ENCODE measurements at regions not wholly inside any gene's neighbourhood (a gene's known extent, or its start where the extent isn't known, plus 50 kb on each side); places are given as distances from the start of the nearest gene placed in this dataset.

DNA sequence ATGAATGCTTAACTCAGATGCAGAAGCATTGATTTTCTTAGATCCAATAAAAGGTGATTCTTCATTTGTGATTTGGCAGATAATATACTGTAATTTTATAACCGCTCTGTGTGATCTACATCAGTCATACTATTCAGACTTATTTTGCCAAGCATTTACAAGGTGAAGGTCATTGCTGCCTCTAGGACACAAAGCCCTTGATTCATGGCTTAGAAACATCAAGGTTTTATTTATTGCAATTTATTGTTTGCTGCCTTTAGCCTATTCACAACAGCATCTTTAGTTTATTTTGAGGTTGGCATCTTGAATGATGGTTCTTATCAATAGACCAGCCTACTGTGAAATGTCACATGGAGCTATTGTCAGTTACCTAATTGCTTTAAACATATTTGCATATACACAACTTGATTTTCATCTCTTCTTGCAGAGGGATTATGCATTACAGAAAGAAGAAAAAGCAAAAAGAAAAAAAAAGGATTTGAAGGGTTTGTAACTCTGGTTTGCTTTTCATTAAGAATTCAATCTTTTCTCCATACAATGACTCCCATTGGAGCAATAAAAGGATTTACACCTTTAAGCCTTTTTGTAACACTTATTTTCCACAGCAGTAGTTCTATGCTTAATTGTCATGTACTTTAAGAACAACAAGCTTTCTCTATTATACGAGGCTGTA is 1371.6 kb upstream of the CELF2 start:
- DNase-seq (ENCODE audit: low spot score) = no peak

DNA sequence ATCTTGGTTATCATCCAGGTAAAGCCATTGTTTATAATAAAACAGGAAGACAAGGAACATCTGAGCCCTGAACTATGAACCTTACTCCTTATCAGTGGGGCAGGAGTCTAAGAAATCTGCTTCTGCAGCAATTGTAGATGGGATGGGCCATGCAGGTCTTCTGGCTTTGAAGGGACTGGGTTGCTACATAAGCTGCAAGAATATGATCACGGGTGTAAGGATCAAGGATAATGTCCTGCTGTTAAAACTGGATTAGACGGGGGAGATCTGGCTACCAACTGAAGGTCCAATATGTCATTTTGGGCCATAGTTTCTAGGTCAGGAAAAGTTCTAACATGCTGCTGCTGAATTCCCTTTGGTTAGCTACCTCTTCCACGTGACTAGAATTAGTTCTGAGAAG is 1363.4 kb upstream of the CELF2 start:
- DNase-seq (ENCODE audit: low spot score) = no peak

DNA sequence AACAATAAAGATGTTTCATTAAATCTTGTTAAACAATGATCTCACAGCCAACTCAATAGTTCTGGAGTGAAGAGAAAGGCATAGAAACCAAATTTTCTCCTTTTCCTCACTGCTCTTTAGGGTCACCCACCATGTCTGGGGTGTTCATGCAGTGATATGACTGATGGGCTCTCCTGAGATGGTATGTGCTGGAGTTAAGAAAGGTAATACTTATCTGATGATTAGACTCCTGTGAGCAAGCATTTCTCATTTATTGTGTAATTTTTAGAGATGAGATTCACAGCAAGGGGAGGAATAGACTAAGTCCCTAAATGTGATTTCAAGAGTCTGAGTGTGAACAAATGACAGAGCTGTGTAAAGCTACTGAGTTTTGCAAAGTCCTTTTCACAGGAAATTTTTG is 1361.3 kb upstream of the CELF2 start:
- no peak for DNase-seq (ENCODE audit: low spot score)

DNA sequence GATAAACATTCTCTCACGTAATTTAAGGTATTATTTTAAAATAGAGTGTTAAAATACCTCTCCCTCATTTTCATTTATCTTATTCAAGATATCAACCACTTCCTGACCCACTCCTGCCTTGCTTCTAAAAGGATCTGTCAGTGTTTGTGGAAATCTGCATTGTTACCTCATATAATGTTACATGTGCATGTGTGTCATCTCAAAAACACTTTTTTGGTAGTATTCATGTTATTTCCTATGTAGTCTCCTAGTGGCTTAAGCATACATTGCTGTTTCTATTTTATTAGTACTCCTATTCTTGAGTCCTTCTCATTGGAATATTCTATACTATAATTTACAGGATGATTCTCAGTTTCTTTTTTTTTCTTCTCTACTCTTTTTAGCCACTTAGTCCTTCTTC is 1360.7 kb upstream of the CELF2 start:
- DNase-seq (ENCODE audit: low spot score) = no peak

DNA sequence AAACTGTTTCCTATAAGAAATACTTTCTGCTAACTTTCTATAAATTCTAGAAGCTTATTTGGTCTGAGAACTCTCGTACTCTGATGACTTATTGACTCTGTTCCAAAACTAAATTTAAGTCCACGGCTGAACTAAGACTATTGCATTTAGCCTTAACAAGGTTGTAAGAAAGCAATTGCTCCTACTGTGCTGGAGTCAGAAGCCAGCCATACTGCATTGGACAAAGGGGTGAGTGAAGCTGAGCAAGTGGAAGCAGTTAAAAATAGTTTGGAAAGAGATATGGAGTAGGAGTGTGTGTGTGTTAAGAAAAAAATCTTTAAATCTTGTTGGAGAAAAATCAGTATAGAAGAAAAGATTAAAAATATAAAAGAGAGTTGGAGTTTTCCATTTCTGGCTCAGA is 1360.1 kb upstream of the CELF2 start:
- DNase-seq (ENCODE audit: low spot score) = no peak

DNA sequence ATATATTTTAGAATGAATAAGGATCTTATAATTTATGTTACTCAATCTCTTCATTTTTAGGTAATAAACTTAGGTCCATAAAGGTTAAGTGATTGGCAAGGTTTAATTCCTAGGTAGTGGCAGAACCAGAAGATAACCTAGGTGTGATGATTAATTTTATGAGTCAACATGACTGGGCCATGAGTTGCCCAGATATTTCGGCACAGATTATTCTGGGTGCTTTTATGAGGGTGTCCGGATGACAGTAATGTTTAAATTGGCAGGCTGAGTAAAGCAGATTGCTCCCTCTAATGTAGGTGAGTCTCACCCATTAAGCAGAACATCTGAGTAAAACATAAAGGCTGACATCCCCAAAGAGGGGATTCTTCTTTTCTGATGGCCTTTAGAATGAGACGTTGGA is 1349.3 kb upstream of the CELF2 start:
- no peak for DNase-seq (ENCODE audit: low spot score)

DNA sequence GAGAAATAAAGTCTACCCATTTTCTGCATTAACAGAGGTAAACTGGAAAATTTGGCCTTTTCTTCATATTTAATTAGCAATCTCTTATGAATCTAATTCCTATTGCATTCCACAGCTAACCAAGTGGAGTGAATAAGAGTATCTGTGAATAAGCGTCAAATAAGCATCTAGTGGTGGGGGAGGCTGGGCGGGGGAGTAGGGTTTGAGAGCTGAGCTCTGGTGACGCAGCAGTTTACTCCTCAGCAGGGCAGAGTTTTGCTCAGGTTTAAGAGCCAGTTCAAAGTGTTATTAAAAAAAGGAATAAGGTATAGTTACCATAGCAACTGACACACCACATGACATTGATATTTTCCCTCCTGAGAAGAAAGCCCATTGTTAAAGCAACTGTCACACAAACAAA is 1346.8 kb upstream of the CELF2 start:
- no peak for DNase-seq (ENCODE audit: low spot score)

DNA sequence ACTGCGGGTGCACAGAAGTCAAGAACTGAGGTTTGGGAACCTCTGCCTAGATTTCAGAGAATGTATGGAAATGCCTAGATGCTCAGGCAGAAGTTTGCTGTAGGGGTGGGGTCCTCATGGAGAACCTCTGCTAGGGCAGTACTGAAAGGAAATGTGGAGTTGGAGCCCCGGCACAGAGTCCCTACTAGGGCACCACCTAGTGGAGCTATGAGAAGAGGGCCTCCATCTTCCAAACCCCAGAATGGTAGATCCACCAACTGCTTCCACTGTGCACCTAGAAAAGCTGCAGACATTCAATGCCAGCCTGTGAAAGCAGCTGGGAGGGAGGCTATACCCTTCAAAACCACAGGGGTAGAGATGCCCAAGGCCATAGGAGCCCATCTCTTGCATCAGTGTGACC is 1336.0 kb upstream of the CELF2 start:
- no peak for DNase-seq (ENCODE audit: low spot score)

DNA sequence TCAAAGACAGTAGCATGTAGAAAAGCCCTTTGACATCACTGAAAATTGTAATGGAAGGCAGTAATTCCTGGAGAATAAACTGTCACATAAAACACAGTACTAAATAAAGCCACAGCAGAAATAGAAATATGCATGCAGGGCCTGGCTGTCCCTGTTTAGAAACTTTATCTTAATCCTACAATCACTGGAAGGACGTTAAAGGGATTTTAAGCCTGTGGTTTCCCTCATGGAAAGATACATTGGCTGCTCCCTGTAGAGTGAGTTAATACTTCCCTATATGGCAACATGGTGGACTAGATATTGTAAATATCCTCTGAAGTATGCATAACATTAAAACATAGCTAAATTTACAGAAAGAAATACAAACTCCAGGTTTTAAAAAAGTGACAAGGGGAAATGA is 1334.9 kb upstream of the CELF2 start:
- DNase-seq (ENCODE audit: low spot score) = no peak

DNA sequence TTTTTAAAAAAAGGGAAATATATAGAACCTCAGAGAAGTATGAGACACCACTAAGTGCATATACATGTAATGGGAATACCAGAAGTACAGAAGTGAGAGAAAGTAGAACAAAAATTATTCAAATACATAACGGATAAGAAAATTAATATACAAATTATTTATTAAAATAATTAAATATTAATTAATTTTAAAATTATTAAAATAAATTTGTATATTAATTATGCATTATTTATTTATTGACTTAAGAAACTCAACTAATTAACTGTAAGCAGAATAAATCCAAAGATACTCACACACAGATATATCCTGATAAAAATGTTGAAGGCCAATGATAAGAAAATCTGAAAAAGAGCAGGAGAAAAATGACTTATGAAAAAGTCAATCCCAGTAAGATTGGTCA is 1333.5 kb upstream of the CELF2 start:
- DNase-seq (ENCODE audit: low spot score) = no peak

DNA sequence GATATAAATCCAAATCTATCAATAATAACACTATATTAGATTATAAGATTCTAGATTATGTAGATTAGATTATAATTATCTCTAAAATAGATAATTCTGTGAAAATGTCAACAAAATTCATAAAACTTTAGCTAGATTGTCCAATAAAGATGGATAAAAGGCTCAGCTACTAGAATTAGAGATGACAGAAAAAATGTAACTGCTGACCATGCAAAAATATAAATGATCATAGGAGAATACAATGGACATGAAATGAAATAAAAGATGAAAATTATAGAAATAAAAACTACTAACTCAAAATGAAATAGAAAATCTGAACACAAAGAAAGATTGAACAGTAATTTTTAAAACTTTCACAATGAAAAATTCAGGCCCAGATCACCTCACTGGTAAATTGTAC is 1332.1 kb upstream of the CELF2 start:
- no peak for DNase-seq (ENCODE audit: low spot score)

DNA sequence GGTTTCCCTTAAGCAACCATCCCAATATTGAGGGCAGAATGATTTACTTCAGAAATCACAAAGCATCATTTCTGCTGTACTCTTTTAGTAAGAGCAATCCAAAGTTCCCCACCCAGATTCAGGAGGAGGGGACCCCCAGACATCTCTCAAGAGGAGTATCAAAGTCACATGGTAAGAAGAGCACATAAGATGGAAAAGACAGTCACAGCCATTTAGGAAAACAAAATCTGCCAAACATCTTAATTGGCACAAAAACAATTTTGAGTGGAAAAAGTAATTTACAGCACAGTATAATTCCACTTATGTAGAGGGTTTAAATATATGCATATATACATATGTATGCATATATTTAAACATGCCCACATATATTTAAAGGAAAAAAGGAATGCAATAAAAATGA is 1329.0 kb upstream of the CELF2 start:
- DNase-seq (ENCODE audit: low spot score) = no peak

DNA sequence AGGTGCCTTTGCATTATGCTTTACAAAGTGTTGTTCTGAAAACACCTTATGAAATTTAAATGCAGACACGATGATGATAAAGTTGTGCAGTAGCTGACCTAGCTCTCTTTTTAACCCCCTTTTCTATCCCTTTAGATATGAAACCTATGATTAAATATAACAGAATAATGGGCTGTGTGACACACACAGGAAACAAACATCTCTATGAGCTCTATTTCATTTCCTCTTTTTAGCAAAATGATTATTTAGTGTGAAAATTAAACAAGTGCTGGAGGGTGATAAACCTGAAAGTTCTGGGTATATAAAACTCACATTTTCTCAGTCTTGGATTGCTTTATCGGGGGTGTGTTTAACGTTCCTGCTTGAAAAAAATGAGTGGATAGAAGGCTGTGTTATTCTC is 1310.5 kb upstream of the CELF2 start:
- no peak for DNase-seq (ENCODE audit: low spot score)

DNA sequence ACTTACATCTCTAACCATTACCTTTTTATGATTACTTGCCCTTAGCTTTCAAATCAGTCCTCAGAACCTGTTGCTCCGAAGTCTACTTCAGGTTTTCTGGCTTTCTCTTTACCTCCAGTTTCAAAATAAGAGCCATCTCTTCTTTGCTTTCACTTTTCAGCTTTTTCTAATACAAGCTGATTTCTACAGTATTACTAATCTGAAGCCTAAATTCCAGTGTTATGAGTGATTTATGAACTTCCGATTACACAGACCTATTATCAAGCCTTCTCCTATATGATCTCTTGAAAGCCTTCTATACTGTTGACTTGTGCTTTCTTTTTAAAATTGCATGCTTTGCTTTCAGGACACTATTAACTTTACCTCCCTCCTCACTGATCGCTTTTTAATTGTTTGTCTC is 1307.8 kb upstream of the CELF2 start:
- no peak for DNase-seq (ENCODE audit: low spot score)

DNA sequence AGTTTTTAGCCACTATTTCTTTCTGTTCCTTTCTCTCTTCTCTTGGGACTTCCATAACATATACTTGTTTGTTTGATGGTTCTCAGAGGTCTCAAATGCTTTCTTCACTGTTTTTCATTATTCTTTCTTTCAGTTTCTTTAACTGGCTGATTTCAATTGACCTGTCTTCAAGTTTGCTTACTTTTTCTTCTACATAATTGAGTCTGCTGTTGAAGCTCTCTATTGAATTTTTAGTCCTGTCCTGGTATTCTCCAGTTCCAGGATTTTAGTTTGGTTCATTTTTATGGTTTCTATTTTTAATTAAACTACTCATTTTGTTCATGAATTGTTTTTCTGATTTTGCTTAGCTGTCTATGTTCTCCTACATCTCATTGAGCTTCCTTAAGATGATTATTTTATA is 1305.3 kb upstream of the CELF2 start:
- no peak for DNase-seq (ENCODE audit: low spot score)

DNA sequence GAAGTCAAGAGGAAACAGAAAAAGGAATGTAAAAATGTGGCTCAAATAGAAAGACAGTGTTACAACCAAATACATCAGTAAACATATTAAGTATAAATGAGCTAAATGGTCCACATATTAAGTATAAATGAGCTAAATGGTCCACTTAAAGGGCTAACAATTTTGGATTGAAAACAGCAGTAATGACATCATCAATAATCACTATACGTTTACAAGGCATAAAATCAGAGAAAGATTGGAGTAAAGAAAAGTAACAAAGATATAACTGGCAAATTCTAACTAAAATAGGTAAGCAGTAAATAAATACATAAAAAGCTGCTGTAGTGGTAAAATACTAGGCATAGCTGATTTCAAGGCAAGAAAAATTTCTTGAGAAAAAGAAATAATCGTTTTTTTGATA is 1298.4 kb upstream of the CELF2 start:
- no peak for DNase-seq (ENCODE audit: low spot score)

DNA sequence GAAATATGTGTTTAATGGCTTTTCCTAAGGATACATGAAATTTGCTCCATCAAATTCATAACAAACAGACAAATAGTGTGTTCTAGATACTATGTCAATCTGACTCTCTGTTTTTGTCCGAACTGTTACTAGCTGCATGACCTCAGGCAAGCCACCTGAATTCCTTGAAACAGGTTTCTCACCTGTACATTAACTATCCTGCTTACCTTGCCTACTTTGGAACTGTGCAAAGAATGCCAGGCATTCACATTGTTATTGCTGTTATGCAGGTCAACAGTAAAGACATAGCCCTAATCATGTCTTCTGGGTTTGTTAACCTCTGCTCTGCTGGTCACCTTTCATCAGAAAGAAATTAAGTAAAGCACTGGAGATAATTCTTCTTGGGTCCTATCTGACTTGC is 1283.9 kb upstream of the CELF2 start:
- no peak for DNase-seq (ENCODE audit: low spot score)

DNA sequence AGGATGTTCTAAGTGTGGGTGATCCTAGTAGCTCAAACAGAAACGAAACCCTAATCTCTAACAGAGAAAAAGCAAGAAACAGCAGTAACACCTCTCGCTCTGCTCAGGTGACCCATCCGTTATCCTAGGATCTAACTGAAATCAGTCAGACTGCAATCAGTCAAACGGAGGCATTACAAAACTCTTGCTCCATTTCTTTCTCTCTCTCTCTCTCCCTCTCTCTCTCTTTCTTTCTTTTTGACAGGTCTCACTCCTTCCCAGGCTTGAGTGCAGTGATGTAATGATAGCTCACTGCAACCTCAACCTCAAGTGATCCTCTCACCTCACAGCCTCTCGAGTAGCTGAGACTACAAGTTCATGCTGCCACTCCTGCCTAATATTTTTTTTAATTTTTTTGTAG is 1283.5 kb upstream of the CELF2 start:
- no peak for DNase-seq (ENCODE audit: low spot score)

DNA sequence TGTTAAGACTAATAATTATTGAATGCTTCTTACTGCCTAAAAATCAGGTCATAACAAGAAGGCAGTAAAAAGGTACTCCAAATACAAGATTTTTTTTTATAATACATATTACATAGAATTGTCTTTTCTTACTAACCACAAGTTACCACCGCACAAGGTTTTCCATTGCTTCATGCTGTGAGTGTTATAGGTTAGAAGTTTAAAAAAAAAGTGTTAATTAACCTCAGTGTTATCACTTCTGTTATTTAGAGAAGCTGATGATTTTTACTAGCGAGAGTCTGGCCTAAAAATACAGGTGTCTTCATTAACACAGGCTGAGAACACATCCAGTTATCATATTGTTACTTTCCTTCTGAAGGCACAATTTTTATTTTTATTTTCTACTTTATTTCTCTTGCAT is 1281.9 kb upstream of the CELF2 start:
- no peak for DNase-seq (ENCODE audit: low spot score)

DNA sequence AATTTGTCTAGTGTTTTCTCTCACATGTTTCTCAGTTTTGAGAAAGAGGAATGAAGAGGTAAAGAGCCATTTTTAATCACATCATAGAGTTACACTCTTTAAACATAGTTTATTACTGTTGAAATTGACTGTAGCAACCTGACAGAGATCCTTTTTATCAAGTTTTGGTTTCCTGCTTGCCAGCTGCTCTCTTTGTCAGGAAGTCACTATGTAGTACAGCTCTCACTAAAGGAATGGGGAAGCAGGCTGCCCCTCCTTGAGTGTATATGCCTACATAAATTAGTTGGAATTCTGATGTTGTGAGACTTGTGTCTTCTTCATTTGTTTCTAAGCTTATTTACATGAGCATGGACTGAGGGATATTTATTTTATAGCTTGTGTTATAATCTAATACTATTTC is 1274.0 kb upstream of the CELF2 start:
- no peak for DNase-seq (ENCODE audit: low spot score)

DNA sequence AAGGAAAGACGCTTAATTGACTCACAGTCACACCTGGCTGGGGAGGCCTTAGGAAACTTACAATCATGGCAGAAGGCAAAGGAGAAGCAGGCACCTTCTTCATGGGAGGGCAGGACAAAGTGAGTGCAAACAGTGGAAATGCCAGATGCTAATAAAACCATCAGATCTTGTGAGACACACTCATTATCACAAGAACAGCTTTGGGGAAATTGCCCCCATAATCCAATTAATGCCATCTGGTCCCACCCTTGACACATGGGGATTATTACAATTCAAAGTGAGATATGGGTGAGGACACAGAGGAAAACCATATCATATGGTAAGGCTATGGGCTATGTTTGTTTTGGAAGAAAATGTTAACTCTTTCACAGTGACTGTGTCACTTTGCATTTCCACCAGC is 1272.5 kb upstream of the CELF2 start:
- DNase-seq (ENCODE audit: low spot score) = no peak

DNA sequence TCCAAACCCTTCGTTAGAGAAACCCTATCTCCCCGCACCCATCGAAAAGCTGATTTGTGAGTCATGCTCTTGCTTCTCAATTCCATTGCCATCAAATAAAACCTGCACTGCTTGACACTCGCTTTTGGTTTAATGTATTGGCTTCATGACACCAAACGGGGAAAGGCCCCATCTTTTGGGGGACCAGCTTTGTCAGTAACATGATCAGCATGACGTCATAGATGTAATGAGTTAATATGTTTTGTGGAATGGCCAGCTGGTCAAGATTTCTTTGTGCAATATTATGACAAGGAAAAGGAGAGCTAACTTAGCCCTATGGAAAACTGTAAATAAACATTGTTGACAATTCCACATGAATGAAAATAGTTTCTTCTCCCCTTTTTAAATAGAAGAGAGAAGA is 1260.5 kb upstream of the CELF2 start:
- no peak for DNase-seq (ENCODE audit: low spot score)

DNA sequence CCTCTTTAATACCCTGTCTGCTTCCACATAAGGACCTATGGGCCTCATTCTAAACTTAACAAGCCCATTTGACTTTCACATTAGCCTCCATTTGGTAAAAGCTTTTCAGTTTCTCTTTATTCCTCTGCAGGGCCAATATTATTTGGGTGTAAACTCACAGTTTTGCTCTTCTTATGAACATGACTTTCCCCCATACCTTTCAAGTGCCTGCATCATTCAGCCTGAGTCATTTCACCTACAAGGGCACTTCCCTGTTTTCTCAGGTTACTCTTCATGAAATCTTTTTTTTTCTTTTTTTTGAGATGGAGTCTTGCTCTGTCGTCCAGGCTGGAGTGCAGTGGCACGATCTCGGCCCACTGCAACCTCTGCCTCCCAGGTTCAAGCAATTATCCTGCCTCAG is 1258.1 kb upstream of the CELF2 start:
- DNase-seq (ENCODE audit: low spot score) = no peak

DNA sequence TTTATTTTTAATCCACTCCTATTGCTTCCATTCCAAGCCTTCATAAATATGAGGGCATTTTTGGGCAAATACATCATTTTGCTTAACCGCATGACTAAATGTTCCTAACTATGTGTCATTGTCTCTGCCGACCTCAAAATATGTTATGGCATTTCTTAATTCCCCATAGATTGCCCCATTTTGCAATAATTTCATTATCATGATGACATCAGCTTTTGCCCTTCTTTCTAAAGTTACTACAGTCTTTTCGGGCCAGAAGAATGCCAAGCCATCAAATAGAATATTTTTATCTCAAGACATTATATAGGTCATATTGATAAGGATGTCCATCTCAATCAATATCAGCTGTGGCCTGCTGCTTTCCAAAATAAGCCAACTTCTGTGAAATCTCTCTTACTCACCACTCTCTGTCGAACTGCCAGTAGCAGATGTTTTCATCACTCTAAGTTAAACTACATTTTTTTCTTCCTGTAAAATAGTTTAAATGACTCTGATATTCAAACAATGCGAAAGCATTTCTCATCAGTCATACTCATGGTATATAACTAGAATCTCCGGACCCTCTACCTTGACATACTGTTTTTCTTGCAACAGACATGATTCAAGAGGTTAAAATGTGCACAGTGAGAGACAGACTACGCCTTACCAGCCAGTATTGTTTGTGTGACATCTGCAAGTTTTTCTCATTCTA is 1254.6 kb upstream of the CELF2 start:
- no peak for DNase-seq (ENCODE audit: low spot score)

Measured in HuH-7 (cell line).